ENCODE measurements at regions not wholly inside any gene's neighbourhood (a gene's known extent, or its start where the extent isn't known, plus 50 kb on each side); places are given as distances from the start of the nearest gene placed in this dataset.

DNA sequence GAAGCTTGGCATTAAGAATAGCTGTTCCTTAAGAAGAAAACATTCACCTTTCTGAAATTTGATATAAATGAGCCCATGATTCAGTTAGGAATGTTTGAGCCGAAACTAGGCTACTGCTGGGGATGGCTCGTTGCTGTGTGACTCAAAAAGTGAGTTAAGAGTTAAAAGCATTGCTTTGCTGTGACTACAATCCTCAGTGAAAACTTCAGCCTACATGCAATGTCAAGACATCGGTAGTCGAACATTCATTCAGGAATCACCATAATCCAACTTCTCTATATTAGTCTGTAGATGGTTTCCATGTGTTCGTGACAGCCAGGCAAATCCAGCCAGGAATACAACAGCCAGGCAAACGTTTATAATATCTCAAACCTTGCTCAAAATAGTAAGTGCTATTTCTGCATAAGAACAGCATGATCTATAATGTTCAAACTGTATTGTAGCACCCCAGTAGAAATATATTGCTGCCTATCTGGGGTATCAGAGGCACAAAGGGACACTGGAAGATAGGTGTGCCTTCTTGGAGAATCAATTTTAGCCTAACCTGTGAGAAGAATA, 1225.1 kb downstream of the CDH8 start:
- no peaks in the 10 kb centered on the region for H3K36me3 ChIP-seq (ENCODE audit: insufficient read depth)
- H3K79me2 ChIP-seq (replicated peaks; ENCODE audit: insufficient read depth) = no peaks in the 10 kb centered on the region
- no peaks in the 10 kb centered on the region for H3K27me3 ChIP-seq (ENCODE audit: insufficient read depth)
- no peak overlapping the region for H3K4me3 ChIP-seq
- no peak overlapping the region for H2AFZ ChIP-seq
- no peak for ATAC-seq
- no peak overlapping the region for H3K4me2 ChIP-seq
- no peak for DNase-seq (ENCODE audit: low spot score)
- no peaks in the 10 kb centered on the region for H4K20me1 ChIP-seq (replicated peaks; ENCODE audit: insufficient read depth)
- TF ChIP-seq NANOG (IDR thresholded peaks at IDR 0.05; ENCODE audit: borderline replicate concordance) (no peak), ZNF331 (CRISPR knock-in tag; IDR thresholded peaks at IDR 0.05; ENCODE audit: low read depth) (no peak), POLR2AphosphoS5 (IDR thresholded peaks at IDR 0.05; ENCODE audit: low read depth) (no peak)
- H3F3A ChIP-seq (replicated peaks; ENCODE audit: low read depth) = no peaks in the 10 kb centered on the region
- no peaks in the 10 kb centered on the region; the same call in 2 of the 3 replicates for H3K9me3 Mint-ChIP-seq
- H3K27ac Mint-ChIP-seq = no peak overlapping the region
- no peaks in the 10 kb centered on the region for H3K9me2 ChIP-seq (ENCODE audit: insufficient read depth)
- no peaks in the 10 kb centered on the region for H3K4me1 ChIP-seq (ENCODE audit: insufficient read depth)
- H3K27me3 Mint-ChIP-seq (ENCODE audit: insufficient read depth, low read depth, poor library complexity) = no peaks in the 10 kb centered on the region
- no peaks in the 10 kb centered on the region for H3K36me3 Mint-ChIP-seq (ENCODE audit: low read depth)
- no peak overlapping the region for H3K27ac ChIP-seq (ENCODE audit: low read depth)
- H3K4me3 Mint-ChIP-seq = no peak overlapping the region
- no peaks in the 10 kb centered on the region for H3K4me1 Mint-ChIP-seq

DNA sequence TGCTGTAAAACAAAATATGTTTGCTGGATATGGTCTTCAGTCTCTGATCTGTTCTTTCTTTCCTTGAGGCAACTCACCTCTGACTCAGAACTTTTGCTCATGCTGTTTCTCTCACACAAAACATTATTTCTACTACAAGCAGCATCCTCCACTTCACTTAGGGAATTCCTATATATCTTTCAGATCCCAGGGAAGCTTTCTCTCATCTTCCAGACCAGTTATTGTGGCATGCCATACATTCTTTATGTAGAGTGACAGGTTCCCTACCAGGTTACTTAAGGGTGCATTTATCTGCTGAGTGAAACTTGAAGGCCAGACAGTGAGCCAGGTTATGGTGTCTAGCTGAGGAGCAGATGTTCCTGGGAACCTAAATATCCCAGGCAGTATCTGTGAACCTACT, 1226.0 kb downstream of the CDH8 start:
- H3K79me2 ChIP-seq (replicated peaks; ENCODE audit: insufficient read depth) = no peaks in the 10 kb centered on the region
- H3K4me2 ChIP-seq = no peak overlapping the region
- no peaks in the 10 kb centered on the region; the same call in 2 of the 3 replicates for H3K36me3 Mint-ChIP-seq (ENCODE audit: low read depth)
- H2AFZ ChIP-seq = no peak overlapping the region
- no peaks in the 10 kb centered on the region for H3K9me2 ChIP-seq (ENCODE audit: insufficient read depth)
- ATAC-seq (no peak), DNase-seq (ENCODE audit: low spot score) (peak; percentile 3)
- H3F3A ChIP-seq (replicated peaks; ENCODE audit: low read depth) = no peaks in the 10 kb centered on the region
- H3K27ac ChIP-seq (ENCODE audit: low read depth) = no peak overlapping the region
- H3K4me3 Mint-ChIP-seq = no peak overlapping the region
- no peaks in the 10 kb centered on the region; the same call in 2 of the 3 replicates for H3K9me3 Mint-ChIP-seq
- H3K4me3 ChIP-seq = no peak overlapping the region
- H3K36me3 ChIP-seq (ENCODE audit: insufficient read depth) = no peaks in the 10 kb centered on the region
- no peaks in the 10 kb centered on the region for H3K27me3 Mint-ChIP-seq (ENCODE audit: insufficient read depth, low read depth, poor library complexity)
- H3K4me1 ChIP-seq (ENCODE audit: insufficient read depth) = no peaks in the 10 kb centered on the region
- no peaks in the 10 kb centered on the region for H3K27me3 ChIP-seq (ENCODE audit: insufficient read depth)
- no peaks in the 10 kb centered on the region for H4K20me1 ChIP-seq (replicated peaks; ENCODE audit: insufficient read depth)
- TF ChIP-seq, protein P1, sequence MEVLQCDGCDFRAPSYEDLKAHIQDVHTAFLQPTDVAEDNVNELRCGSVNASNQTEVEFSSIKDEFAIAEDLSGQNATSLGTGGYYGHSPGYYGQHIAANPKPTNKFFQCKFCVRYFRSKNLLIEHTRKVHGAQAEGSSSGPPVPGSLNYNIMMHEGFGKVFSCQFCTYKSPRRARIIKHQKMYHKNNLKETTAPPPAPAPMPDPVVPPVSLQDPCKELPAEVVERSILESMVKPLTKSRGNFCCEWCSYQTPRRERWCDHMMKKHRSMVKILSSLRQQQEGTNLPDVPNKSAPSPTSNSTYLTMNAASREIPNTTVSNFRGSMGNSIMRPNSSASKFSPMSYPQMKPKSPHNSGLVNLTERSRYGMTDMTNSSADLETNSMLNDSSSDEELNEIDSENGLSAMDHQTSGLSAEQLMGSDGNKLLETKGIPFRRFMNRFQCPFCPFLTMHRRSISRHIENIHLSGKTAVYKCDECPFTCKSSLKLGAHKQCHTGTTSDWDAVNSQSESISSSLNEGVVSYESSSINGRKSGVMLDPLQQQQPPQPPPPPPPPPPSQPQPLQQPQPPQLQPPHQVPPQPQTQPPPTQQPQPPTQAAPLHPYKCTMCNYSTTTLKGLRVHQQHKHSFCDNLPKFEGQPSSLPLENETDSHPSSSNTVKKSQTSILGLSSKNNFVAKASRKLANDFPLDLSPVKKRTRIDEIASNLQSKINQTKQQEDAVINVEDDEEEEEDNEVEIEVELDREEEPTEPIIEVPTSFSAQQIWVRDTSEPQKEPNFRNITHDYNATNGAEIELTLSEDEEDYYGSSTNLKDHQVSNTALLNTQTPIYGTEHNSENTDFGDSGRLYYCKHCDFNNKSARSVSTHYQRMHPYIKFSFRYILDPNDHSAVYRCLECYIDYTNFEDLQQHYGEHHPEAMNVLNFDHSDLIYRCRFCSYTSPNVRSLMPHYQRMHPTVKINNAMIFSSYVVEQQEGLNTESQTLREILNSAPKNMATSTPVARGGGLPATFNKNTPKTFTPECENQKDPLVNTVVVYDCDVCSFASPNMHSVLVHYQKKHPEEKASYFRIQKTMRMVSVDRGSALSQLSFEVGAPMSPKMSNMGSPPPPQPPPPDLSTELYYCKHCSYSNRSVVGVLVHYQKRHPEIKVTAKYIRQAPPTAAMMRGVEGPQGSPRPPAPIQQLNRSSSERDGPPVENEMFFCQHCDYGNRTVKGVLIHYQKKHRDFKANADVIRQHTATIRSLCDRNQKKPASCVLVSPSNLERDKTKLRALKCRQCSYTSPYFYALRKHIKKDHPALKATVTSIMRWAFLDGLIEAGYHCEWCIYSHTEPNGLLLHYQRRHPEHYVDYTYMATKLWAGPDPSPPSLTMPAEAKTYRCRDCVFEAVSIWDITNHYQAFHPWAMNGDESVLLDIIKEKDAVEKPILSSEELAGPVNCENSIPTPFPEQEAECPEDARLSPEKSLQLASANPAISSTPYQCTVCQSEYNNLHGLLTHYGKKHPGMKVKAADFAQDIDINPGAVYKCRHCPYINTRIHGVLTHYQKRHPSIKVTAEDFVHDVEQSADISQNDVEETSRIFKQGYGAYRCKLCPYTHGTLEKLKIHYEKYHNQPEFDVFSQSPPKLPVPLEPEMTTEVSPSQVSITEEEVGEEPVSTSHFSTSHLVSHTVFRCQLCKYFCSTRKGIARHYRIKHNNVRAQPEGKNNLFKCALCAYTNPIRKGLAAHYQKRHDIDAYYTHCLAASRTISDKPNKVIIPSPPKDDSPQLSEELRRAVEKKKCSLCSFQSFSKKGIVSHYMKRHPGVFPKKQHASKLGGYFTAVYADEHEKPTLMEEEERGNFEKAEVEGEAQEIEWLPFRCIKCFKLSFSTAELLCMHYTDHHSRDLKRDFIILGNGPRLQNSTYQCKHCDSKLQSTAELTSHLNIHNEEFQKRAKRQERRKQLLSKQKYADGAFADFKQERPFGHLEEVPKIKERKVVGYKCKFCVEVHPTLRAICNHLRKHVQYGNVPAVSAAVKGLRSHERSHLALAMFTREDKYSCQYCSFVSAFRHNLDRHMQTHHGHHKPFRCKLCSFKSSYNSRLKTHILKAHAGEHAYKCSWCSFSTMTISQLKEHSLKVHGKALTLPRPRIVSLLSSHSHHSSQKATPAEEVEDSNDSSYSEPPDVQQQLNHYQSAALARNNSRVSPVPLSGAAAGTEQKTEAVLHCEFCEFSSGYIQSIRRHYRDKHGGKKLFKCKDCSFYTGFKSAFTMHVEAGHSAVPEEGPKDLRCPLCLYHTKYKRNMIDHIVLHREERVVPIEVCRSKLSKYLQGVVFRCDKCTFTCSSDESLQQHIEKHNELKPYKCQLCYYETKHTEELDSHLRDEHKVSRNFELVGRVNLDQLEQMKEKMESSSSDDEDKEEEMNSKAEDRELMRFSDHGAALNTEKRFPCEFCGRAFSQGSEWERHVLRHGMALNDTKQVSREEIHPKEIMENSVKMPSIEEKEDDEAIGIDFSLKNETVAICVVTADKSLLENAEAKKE (CRISPR knock-in tag; IDR thresholded peaks at IDR 0.05) = no peak
- H3K27ac Mint-ChIP-seq = no peak overlapping the region
- no peaks in the 10 kb centered on the region for H3K4me1 Mint-ChIP-seq
